Neutrophil (primary cell): ENCODE measurements at regions not wholly inside any gene's neighbourhood (a gene's known extent, or its start where the extent isn't known, plus 50 kb on each side); places are given as distances from the start of the nearest gene placed in this dataset.

Experiments
- H3K27ac ChIP-seq: fragments of 200-600 bp; sonication (generic); 2 replicates; pipeline ENCODE4 v1.5.1; 2016; ENCODE audit warnings: mild to moderate bottlenecking, moderate library complexity
- H3K27me3 ChIP-seq: fragments of 200-600 bp; sonication (generic); 2 replicates; pipeline ENCODE4 v1.6.0; 2016; ENCODE audit warnings: mild to moderate bottlenecking
- H3K36me3 ChIP-seq: fragments of 200-600 bp; sonication (generic); 2 replicates; pipeline ENCODE4 v1.5.1; 2017
- H3K4me1 ChIP-seq, 2 experiments: fragments of 200-600 bp in 1 of 2; sonication (generic) in 1 of 2; 1 replicate in 1 of 2; 2 replicates in 1 of 2; pipeline versions ENCODE4 v1.5.1 to v1.6.1; 2013 to 2016; ENCODE audit warnings: low read depth in 1 of 2, low read length in 1 of 2, mild to moderate bottlenecking in 1 of 2, moderate library complexity in 1 of 2; ENCODE audit not compliant: control insufficient read depth in 1 of 2, insufficient read depth in 1 of 2
- H3K4me3 ChIP-seq, 2 experiments: fragments of 200-600 bp in 1 of 2; sonication (generic) in 1 of 2; 1 replicate in 1 of 2; 2 replicates in 1 of 2; pipeline ENCODE4 v1.5.1; 2013 to 2016; ENCODE audit warnings: low read depth in 1 of 2, low read length in 1 of 2, mild to moderate bottlenecking in 1 of 2, moderate library complexity in 1 of 2
- H3K9me3 ChIP-seq: fragments of 200-600 bp; sonication (generic); 2 replicates; pipeline ENCODE4 v1.5.1; 2016
- TF ChIP-seq, protein P1 (sequence below): fragments of 200-600 bp; sonication (generic); IDR thresholded peaks from 2 replicates; pipeline ENCODE4 v1.5.1; 2016; ENCODE audit warnings: antibody characterized with exemption

DNA sequence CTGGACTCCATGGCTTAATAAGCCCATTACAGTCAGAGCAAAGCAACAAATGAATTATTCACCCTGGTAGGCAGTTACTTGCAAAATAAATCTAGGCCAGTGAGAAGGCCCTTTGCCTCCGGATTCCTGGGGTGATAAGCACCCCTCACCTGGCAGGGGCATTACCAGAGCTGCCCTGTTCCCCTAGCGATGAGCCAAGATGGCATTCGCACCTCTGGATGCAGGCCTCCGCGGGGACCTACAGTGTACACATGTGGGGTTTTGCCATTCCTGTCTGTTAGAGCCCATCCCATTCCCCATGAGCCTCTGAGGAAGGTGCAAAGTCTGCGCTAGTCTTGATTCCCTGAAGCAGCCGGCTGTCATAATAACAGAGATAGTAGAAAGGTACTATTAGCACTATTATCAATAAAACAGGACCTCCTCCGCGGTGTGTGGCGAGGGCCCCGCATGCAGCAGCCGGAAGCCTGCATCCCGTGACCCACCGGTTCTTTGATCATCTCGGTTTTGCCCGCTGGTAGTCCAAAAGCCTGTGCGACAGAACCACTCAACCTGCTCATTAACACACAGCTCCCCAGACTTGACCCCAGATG lies 344.3 kb downstream of the BRD1 start:
- no peak overlapping the region for H3K4me3 ChIP-seq
- H3K27me3 ChIP-seq = peaks cover 39% of the 10 kb centered on the region
- no peaks in the 10 kb centered on the region for H3K9me3 ChIP-seq
- peaks cover 3 to 22% of the 10 kb centered on the region in 2 experiments for H3K4me1 ChIP-seq
- H3K27ac ChIP-seq = no peak overlapping the region
- TF ChIP-seq, protein P1, sequence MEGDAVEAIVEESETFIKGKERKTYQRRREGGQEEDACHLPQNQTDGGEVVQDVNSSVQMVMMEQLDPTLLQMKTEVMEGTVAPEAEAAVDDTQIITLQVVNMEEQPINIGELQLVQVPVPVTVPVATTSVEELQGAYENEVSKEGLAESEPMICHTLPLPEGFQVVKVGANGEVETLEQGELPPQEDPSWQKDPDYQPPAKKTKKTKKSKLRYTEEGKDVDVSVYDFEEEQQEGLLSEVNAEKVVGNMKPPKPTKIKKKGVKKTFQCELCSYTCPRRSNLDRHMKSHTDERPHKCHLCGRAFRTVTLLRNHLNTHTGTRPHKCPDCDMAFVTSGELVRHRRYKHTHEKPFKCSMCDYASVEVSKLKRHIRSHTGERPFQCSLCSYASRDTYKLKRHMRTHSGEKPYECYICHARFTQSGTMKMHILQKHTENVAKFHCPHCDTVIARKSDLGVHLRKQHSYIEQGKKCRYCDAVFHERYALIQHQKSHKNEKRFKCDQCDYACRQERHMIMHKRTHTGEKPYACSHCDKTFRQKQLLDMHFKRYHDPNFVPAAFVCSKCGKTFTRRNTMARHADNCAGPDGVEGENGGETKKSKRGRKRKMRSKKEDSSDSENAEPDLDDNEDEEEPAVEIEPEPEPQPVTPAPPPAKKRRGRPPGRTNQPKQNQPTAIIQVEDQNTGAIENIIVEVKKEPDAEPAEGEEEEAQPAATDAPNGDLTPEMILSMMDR = no peak
- H3K36me3 ChIP-seq = no peaks in the 10 kb centered on the region

DNA sequence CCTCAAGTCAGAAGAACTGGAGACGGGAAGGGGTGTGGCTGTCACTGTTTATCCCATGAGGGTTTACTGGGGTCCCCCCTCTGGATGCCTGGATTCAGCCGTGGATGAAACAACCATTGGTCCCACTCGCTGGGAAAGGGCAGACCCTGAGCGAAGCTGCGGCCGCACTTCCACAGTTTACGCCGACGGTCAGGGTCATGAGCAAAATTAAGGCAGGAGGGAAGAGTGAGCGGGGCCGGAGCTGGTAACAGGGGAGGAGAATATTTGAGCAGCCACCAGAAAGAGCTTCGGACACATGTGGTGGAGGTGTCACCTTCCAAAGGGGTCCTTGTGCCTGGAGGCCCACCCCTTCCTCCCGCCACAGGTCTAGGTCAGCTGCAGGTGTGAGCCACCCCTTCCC lies 344.9 kb downstream of the BRD1 start:
- Histone ChIP-seq H3K9me3 (no peaks in the 10 kb centered on the region), H3K36me3 (no peaks in the 10 kb centered on the region), H3K27me3 (peaks cover 39% of the 10 kb centered on the region), H3K4me1 (peaks cover 3 to 22% of the 10 kb centered on the region in 2 experiments), H3K27ac (no peak overlapping the region), H3K4me3 (no peak overlapping the region)
- TF ChIP-seq, protein P1 = no peak

DNA sequence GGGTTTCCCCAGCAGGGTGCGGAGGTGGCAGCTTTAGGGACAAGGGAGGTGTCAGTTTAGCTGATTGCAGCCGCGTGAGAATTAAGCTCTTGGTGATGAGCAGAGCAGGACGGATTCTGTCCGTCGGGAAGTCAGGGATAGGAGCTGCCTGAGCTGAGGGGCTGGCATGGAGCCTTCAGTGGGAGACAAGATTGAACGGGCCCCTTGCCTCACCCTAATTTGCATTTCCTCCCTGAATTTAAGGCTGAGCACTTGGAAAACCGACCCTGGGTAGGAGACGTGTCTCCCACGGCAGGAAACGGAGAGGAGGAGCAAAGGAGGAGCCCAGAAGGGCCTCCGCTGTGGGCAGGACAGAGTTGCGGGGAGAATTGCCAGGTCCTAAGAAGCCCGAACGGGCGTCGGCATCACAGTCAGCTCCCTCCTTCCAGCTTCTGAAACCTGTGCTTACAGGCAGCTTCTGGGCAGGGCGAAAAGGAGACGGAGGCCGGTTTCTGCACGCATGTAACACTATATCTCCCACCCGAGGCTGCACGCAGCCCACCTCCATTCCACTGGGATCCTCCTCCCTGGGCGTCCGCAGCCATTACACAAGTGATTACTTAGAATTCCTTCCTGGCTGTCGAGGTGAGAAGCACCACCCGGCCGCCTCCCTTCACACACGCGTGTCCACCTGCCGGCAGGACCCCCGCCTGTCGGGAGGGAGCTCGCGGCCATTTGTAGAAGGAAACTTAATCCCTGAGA lies 345.8 kb downstream of the BRD1 start:
- H3K4me1 ChIP-seq = peaks cover 3 to 22% of the 10 kb centered on the region in 2 experiments
- peaks cover 39% of the 10 kb centered on the region for H3K27me3 ChIP-seq
- H3K9me3 ChIP-seq = no peaks in the 10 kb centered on the region
- H3K36me3 ChIP-seq = no peaks in the 10 kb centered on the region
- H3K4me3 ChIP-seq = no peak overlapping the region
- H3K27ac ChIP-seq = no peak overlapping the region
- TF ChIP-seq, protein P1 = no peak

DNA sequence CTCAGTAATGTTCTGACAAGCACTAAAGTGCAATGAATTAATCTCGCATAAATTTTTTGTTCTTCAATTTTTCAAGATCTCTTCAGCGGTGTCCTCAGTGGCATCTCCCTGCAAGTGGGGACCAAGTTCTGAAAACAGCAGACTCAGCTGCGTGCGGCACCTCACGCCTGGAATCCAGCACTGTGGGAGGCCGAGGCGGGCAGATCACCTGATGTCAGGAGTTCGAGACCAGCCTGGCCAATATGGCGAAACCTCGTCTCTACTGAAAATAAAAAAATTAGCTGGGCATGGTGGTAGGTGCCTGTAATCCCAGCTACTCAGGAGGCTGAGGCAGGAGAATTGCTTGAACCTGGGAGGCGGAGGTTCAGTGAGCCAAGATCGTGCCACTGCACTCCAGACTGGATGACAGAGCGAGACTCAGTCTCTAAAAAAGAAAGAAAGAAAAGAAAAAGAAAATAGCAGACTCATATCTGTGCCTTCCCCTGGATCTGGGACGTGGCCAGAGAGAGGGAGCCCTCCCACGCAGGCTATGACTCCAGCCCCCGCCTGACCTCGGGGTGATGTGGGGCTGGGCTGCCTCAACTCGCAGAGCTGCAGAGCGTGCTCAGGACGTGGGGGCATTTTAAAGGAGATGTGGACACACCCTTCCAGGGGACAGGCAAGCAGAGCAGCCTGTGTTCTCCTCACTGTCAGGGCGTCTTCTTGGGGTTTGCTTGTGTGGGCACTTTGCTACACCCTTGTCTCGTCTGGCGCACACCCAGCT lies 346.6 kb downstream of the BRD1 start:
- Histone ChIP-seq H3K4me3 (no peak overlapping the region), H3K36me3 (no peaks in the 10 kb centered on the region), H3K27me3 (peaks cover 39% of the 10 kb centered on the region), H3K27ac (no peak overlapping the region), H3K9me3 (no peaks in the 10 kb centered on the region), H3K4me1 (peaks cover 3 to 21% of the 10 kb centered on the region in 2 experiments)
- TF ChIP-seq, protein P1 = no peak

DNA sequence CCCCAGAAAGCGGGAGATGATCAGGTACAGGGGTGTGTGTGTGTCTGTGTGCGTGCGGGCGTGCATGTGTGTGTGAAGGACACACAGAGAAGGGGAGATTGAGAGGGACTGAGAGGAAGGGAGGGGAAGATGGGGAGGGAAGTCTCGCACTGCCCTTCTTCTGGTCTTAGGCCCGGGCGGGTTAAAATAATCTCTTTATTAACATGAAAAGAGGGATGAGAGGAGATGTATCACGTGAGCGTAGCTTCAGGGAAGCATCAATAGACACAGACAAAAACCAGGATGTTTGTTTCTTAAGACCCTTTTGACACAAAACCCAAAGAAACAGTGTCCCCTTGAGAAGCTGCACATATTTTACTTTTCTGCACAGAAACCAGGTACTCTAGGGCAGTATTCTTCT lies 347.3 kb downstream of the BRD1 start:
- no peak overlapping the region for H3K4me3 ChIP-seq
- TF ChIP-seq, protein P1 = no peak
- H3K27me3 ChIP-seq = peaks cover 39% of the 10 kb centered on the region
- H3K4me1 ChIP-seq = peaks cover 0 to 13% of the 10 kb centered on the region in 2 experiments
- no peaks in the 10 kb centered on the region for H3K36me3 ChIP-seq
- H3K9me3 ChIP-seq = no peaks in the 10 kb centered on the region
- no peak overlapping the region for H3K27ac ChIP-seq
